Right hindlimb (tissue), 1 donor: ENCODE measurements at regions not wholly inside any gene's neighbourhood (a gene's known extent, or its start where the extent isn't known, plus 50 kb on each side); places are given as distances from the start of the nearest gene placed in this dataset.

Experiments used
- DNase-seq: peaks from one replicate; pipeline ENCODE4 v3.0.0-alpha.2; 2018

- no peak for DNase-seq
Measured at GRCh38 chr1:29842130-29842529, 605.8 kb downstream of the PTPRU start.

GRCh38 chr1:29839726-29840125, 603.4 kb downstream of the PTPRU start:
- no peak for DNase-seq

GRCh38 chr1:29838738-29839320, 602.5 kb downstream of the PTPRU start:
- DNase-seq = no peak

- DNase-seq = no peak
Measured at GRCh38 chr1:29836651-29837646, 600.6 kb downstream of the PTPRU start.

- DNase-seq = no peak
Measured at GRCh38 chr1:29835874-29836273, 599.6 kb downstream of the PTPRU start.

- no peak for DNase-seq
Measured at GRCh38 chr1:29835406-29835805, 599.1 kb downstream of the PTPRU start.

- DNase-seq = no peak
Measured at GRCh38 chr1:29833581-29833980, 597.3 kb downstream of the PTPRU start.

- no peak for DNase-seq
Measured at GRCh38 chr1:29832936-29833335, 596.6 kb downstream of the PTPRU start.

GRCh38 chr1:29832471-29832870, 596.1 kb downstream of the PTPRU start:
- no peak for DNase-seq

- DNase-seq = no peak
Measured at GRCh38 chr1:29831500-29832117, 595.3 kb downstream of the PTPRU start.

GRCh38 chr1:29830916-29831315, 594.6 kb downstream of the PTPRU start:
- no peak for DNase-seq

- DNase-seq = no peak
Measured at GRCh38 chr1:29830383-29830782, 594.1 kb downstream of the PTPRU start.

- DNase-seq = no peak
Measured at GRCh38 chr1:29829448-29830344, 593.4 kb downstream of the PTPRU start.

GRCh38 chr1:29828526-29829447, 592.5 kb downstream of the PTPRU start:
- no peak for DNase-seq

- no peak for DNase-seq
Measured at GRCh38 chr1:29827801-29828525, 591.6 kb downstream of the PTPRU start.

- no peak for DNase-seq
Measured at GRCh38 chr1:29827237-29827750, 591.0 kb downstream of the PTPRU start.

- DNase-seq = no peak
Measured at GRCh38 chr1:29826646-29827045, 590.3 kb downstream of the PTPRU start.

GRCh38 chr1:29825941-29826415, 589.7 kb downstream of the PTPRU start:
- DNase-seq = no peak

GRCh38 chr1:29825274-29825940, 589.1 kb downstream of the PTPRU start:
- no peak for DNase-seq
